ENCODE measurements at regions not wholly inside any gene's neighbourhood (a gene's known extent, or its start where the extent isn't known, plus 50 kb on each side); places are given as distances from the start of the nearest gene placed in this dataset.

GRCh38 chr10:43002596-43002995, 74.3 kb upstream of the RET start:
- H3K9me3 ChIP-seq: no peaks in the 10 kb centered on the region
- H3K27ac ChIP-seq: no peak overlapping the region
- no peak for TF ChIP-seq CTCF (IDR thresholded peaks at IDR 0.05)
- no peaks in the 10 kb centered on the region for H3K4me1 ChIP-seq
- DNase-seq (ENCODE audit: low spot score): no peak
- H3K4me3 ChIP-seq: no peak overlapping the region
- H3K27me3 ChIP-seq: no peaks in the 10 kb centered on the region
- H3K36me3 ChIP-seq: no peaks in the 10 kb centered on the region

- DNase-seq (ENCODE audit: low spot score): no peak
- peaks cover 0 to 8% of the 10 kb centered on the region in 2 donors for H3K9me3 ChIP-seq
- TF ChIP-seq CTCF (IDR thresholded peaks at IDR 0.05): no peak
- no peaks in the 10 kb centered on the region for H3K4me1 ChIP-seq
- H3K27me3 ChIP-seq: no peaks in the 10 kb centered on the region
- no peak overlapping the region for H3K4me3 ChIP-seq
- H3K27ac ChIP-seq: no peak overlapping the region
- no peaks in the 10 kb centered on the region for H3K36me3 ChIP-seq
Observed at GRCh38 chr10:43006490-43006889, 70.4 kb upstream of the RET start.

- no peak for TF ChIP-seq CTCF (IDR thresholded peaks at IDR 0.05)
- Histone ChIP-seq H3K4me1 (no peaks in the 10 kb centered on the region), H3K9me3 (peaks cover 0 to 8% of the 10 kb centered on the region in 2 donors), H3K27me3 (no peaks in the 10 kb centered on the region), H3K4me3 (no peak overlapping the region), H3K27ac (no peak overlapping the region), H3K36me3 (no peaks in the 10 kb centered on the region)
- DNase-seq (ENCODE audit: low spot score): no peak
Observed at GRCh38 chr10:43012578-43012977, 64.3 kb upstream of the RET start.

- TF ChIP-seq CTCF (IDR thresholded peaks at IDR 0.05): no peak
- no peaks in the 10 kb centered on the region for H3K36me3 ChIP-seq
- no peak for DNase-seq (ENCODE audit: low spot score)
- H3K9me3 ChIP-seq: peaks cover 0 to 8% of the 10 kb centered on the region in 2 donors
- no peaks in the 10 kb centered on the region for H3K27me3 ChIP-seq
- no peak overlapping the region for H3K4me3 ChIP-seq
- H3K4me1 ChIP-seq: no peaks in the 10 kb centered on the region
- H3K27ac ChIP-seq: no peak overlapping the region
Observed at GRCh38 chr10:43013065-43013464, 63.8 kb upstream of the RET start.

- no peak for DNase-seq (ENCODE audit: low spot score)
- H3K27me3 ChIP-seq: no peaks in the 10 kb centered on the region
- no peak for TF ChIP-seq CTCF (IDR thresholded peaks at IDR 0.05)
- H3K4me3 ChIP-seq: no peak overlapping the region
- H3K9me3 ChIP-seq: no peaks in the 10 kb centered on the region
- H3K4me1 ChIP-seq: peaks cover 0 to 3% of the 10 kb centered on the region in 2 donors
- H3K27ac ChIP-seq: no peak overlapping the region
- H3K36me3 ChIP-seq: no peaks in the 10 kb centered on the region
Observed at GRCh38 chr10:43024524-43024923, 52.3 kb upstream of the RET start.

- no peaks in the 10 kb centered on the region for H3K27me3 ChIP-seq
- no peak for TF ChIP-seq CTCF (IDR thresholded peaks at IDR 0.05)
- no peaks in the 10 kb centered on the region for H3K9me3 ChIP-seq
- H3K36me3 ChIP-seq: no peaks in the 10 kb centered on the region
- no peak for DNase-seq (ENCODE audit: low spot score)
- H3K4me3 ChIP-seq: no peak overlapping the region
- H3K27ac ChIP-seq: no peak overlapping the region
- peaks cover 0 to 3% of the 10 kb centered on the region in 2 donors for H3K4me1 ChIP-seq
Observed at GRCh38 chr10:43024942-43025700, 51.7 kb upstream of the RET start.

Data from right atrium auricular region (tissue), 2 donors.